ENCODE measurements at regions not wholly inside any gene's neighbourhood (a gene's known extent, or its start where the extent isn't known, plus 50 kb on each side); places are given as distances from the start of the nearest gene placed in this dataset.

- DNase-seq, result no peak
Measured at GRCh38 chr10:123463181-123463580, 203.0 kb upstream of the GPR26 start.

- DNase-seq, result no peak
Measured at GRCh38 chr10:123463698-123464097, 202.5 kb upstream of the GPR26 start.

GRCh38 chr10:123464430-123465323, 201.5 kb upstream of the GPR26 start:
- no peak for DNase-seq

GRCh38 chr10:123470336-123470921, 195.7 kb upstream of the GPR26 start:
- no peak for DNase-seq

- no peak for DNase-seq
Measured at GRCh38 chr10:123471811-123472210, 194.3 kb upstream of the GPR26 start.

GRCh38 chr10:123472606-123473005, 193.5 kb upstream of the GPR26 start:
- DNase-seq, result peak in 1 of 2 experiments; percentile 11

GRCh38 chr10:123474700-123475099, 191.5 kb upstream of the GPR26 start:
- no peak for DNase-seq

GRCh38 chr10:123475466-123475865, 190.7 kb upstream of the GPR26 start:
- no peak for DNase-seq

- no peak for DNase-seq
Measured at GRCh38 chr10:123478116-123478515, 188.0 kb upstream of the GPR26 start.

- no peak for DNase-seq
Measured at GRCh38 chr10:123479640-123480039, 186.5 kb upstream of the GPR26 start.

GRCh38 chr10:123480344-123480743, 185.8 kb upstream of the GPR26 start:
- no peak for DNase-seq

GRCh38 chr10:123480845-123481244, 185.3 kb upstream of the GPR26 start:
- DNase-seq, result no peak

- DNase-seq, result no peak
Measured at GRCh38 chr10:123484722-123485121, 181.4 kb upstream of the GPR26 start.

- no peak for DNase-seq
Measured at GRCh38 chr10:123485341-123485960, 180.7 kb upstream of the GPR26 start.

GRCh38 chr10:123488436-123488835, 177.7 kb upstream of the GPR26 start:
- no peak for DNase-seq

- DNase-seq, result no peak
Measured at GRCh38 chr10:123491364-123491763, 174.8 kb upstream of the GPR26 start.

GRCh38 chr10:123492016-123492415, 174.1 kb upstream of the GPR26 start:
- DNase-seq, result no peak

- DNase-seq, result no peak
Measured at GRCh38 chr10:123494301-123494808, 171.8 kb upstream of the GPR26 start.

- DNase-seq, result no peak
Measured at GRCh38 chr10:123496375-123496774, 169.8 kb upstream of the GPR26 start.

GRCh38 chr10:123496996-123497660, 169.0 kb upstream of the GPR26 start:
- DNase-seq, result peak in 1 of 2 experiments; percentile 4

GRCh38 chr10:123500110-123500509, 166.0 kb upstream of the GPR26 start:
- no peak for DNase-seq

GRCh38 chr10:123501148-123501547, 165.0 kb upstream of the GPR26 start:
- DNase-seq, result no peak

GRCh38 chr10:123502983-123503382, 163.2 kb upstream of the GPR26 start:
- peak in 1 of 2 experiments; percentile 0 for DNase-seq

All from NCI-H524 (cell line).